ENCODE measurements at regions not wholly inside any gene's neighbourhood (a gene's known extent, or its start where the extent isn't known, plus 50 kb on each side); places are given as distances from the start of the nearest gene placed in this dataset.

GRCh38 chr4:55284331-55284730 lies 61.7 kb upstream of the SRD5A3 start:
- TF ChIP-seq CTCF (IDR thresholded peaks at IDR 0.05; ENCODE audit: low read depth, low read length, missing input control): no peak
- no peak for TF ChIP-seq EGR1 (IDR thresholded peaks at IDR 0.05; ENCODE audit: low read depth in 2 of 2)
